HCT116 (cell line): ENCODE measurements at regions not wholly inside any gene's neighbourhood (a gene's known extent, or its start where the extent isn't known, plus 50 kb on each side); places are given as distances from the start of the nearest gene placed in this dataset.

Experiments
- ATAC-seq: fragments of 200-7000 bp; cut with Tn5 transposase; 2 replicates; pipeline ENCODE4 v1.9.1; 2020; ENCODE audit warnings: mild to moderate bottlenecking, moderate library complexity
- BruUV-seq: library from RNA; stranded (reverse); fragments of 400-500 nt; replicated peaks from 2 replicates; lab custom pipeline; 2021; lab: Mats Ljungman, UMichigan
- CTCF ChIA-PET: fragments of 300-600 bp; sonication (Branson Sonifier 250); formaldehyde crosslinking; loops from one replicate; lab custom pipeline; 2021; ENCODE audit warnings: antibody characterized with exemption; lab: Charles Lee
- POLR2A ChIA-PET: fragments of 300-600, 350-600 bp; sonication (Branson Sonifier 250); formaldehyde crosslinking; loops from one replicate; lab custom pipeline; 2021; ENCODE audit warnings: antibody characterized with exemption; lab: Charles Lee
- RAD21 ChIA-PET, 2 experiments: fragments of 300-600 bp; sonication (Branson Sonifier 250); formaldehyde crosslinking; loops; one replicate each; lab custom pipeline; 2023; ENCODE audit warnings: low total read pairs in 2 of 2; ENCODE audit not compliant: uncharacterized antibody in 2 of 2, unreplicated experiment in 2 of 2, low non-redundant PET in 1 of 2; lab: Charles Lee
- DNase-seq: peaks from one replicate; pipeline ENCODE4 v3.0.0-alpha.2; 2010; ENCODE audit warnings: low read depth, low spot score
- H2AFZ ChIP-seq: fragments of 200-600 bp; shearing (Covaris generic), sonication (generic); 2 replicates; pipeline ENCODE4 v1.6.1; 2017; ENCODE audit warnings: low read depth, mixed run types, mixed read lengths, antibody characterized with exemption, low read length; ENCODE audit not compliant: poor library complexity, severe bottlenecking
- H3K27ac ChIP-seq: 2 replicates; pipeline ENCODE4 v1.5.1; 2012; ENCODE audit warnings: low read depth, low read length
- H3K27me3 ChIP-seq: fragments of 200-600 bp; sonication (generic); 2 replicates; pipeline ENCODE4 v1.6.1; 2016; ENCODE audit warnings: mixed run types, low read length, mixed read lengths; ENCODE audit not compliant: insufficient read depth
- H3K36me3 ChIP-seq, 2 experiments: fragments of 200-500 bp in 1 of 2; fragments of 200-600 bp in 1 of 2; sonication (Bioruptor generic) in 1 of 2; sonication (generic) in 1 of 2; 2 replicates each; pipeline versions ENCODE4 v1.5.1 to v1.6.1; 2014 to 2016; ENCODE audit warnings: low read length in 2 of 2, inconsistent platforms in 1 of 2, mixed read lengths in 1 of 2, mixed run types in 1 of 2; ENCODE audit not compliant: insufficient read depth in 2 of 2, control insufficient read depth in 1 of 2
- H3K4me1 ChIP-seq, 2 experiments: fragments of 200-600 bp in 1 of 2; sonication (generic) in 1 of 2; 2 replicates each; pipeline versions ENCODE4 v1.5.1 to v1.6.1; 2012 to 2017; ENCODE audit warnings: low read length in 2 of 2, inconsistent platforms in 1 of 2, mild to moderate bottlenecking in 1 of 2, mixed read lengths in 1 of 2, mixed run types in 1 of 2, moderate library complexity in 1 of 2; ENCODE audit not compliant: insufficient read depth in 2 of 2, control insufficient read depth in 1 of 2
- H3K4me2 ChIP-seq: fragments of 200-600 bp; sonication (generic); 2 replicates; pipeline ENCODE4 v1.6.1; 2017; ENCODE audit warnings: mixed run types, low read length, mixed read lengths
- H3K4me3 ChIP-seq, 2 experiments: fragments of 200-600 bp in 1 of 2; sonication (generic) in 1 of 2; replicated peaks in 1 of 2; 2 replicates each; pipeline ENCODE4 v1.5.1; 2011 to 2016; ENCODE audit warnings: low read length in 2 of 2, control low read depth in 1 of 2, low read depth in 1 of 2, mild to moderate bottlenecking in 1 of 2, mixed read lengths in 1 of 2, mixed run types in 1 of 2
- H3K79me2 ChIP-seq: fragments of 200-600 bp; sonication (generic); 2 replicates; pipeline ENCODE4 v1.6.1; 2017; ENCODE audit warnings: mild to moderate bottlenecking, mixed run types, low read length, moderate library complexity, mixed read lengths; ENCODE audit not compliant: insufficient read depth
- H3K9ac ChIP-seq: fragments of 200-600 bp; sonication (generic); 2 replicates; pipeline ENCODE4 v1.6.1; 2016; ENCODE audit warnings: low read length, mixed read lengths
- H3K9me2 ChIP-seq: fragments of 200-600 bp; sonication (generic), shearing (Covaris generic); 2 replicates; pipeline ENCODE4 v1.6.1; 2017; ENCODE audit warnings: mixed run types, mild to moderate bottlenecking, moderate library complexity; ENCODE audit not compliant: insufficient read depth
- H3K9me3 ChIP-seq, 2 experiments: fragments of 200-500 bp in 1 of 2; fragments of 200-600 bp in 1 of 2; sonication (Bioruptor generic) in 1 of 2; sonication (generic) in 1 of 2; 2 replicates each; pipeline ENCODE4 v1.6.1; 2014 to 2017; ENCODE audit warnings: low read length in 2 of 2, mixed read lengths in 2 of 2, inconsistent platforms in 1 of 2, low read depth in 1 of 2, mild to moderate bottlenecking in 1 of 2, mixed run types in 1 of 2, moderate library complexity in 1 of 2; ENCODE audit not compliant: control insufficient read depth in 1 of 2, insufficient read depth in 1 of 2
- H4K20me1 ChIP-seq: fragments of 200-600 bp; sonication (generic), shearing (Covaris generic); 2 replicates; pipeline ENCODE4 v1.6.1; 2017; ENCODE audit warnings: mixed run types, mild to moderate bottlenecking, moderate library complexity; ENCODE audit not compliant: insufficient read depth
- CBX3 ChIP-seq: IDR thresholded peaks from 2 replicates; pipeline ENCODE4 v1.6.1; 2012; ENCODE audit warnings: low read depth
- CEBPB ChIP-seq: IDR thresholded peaks from 2 replicates; pipeline ENCODE4 v1.6.1; 2012; ENCODE audit warnings: low read depth
- EGR1 ChIP-seq: IDR thresholded peaks from 2 replicates; pipeline ENCODE4 v1.6.1; 2012; ENCODE audit warnings: low read depth
- ELF1 ChIP-seq: IDR thresholded peaks from 2 replicates; pipeline ENCODE4 v1.6.1; 2012; ENCODE audit warnings: low read depth, borderline replicate concordance
- EZH2phosphoT487 ChIP-seq: fragments of 200-600 bp; IDR thresholded peaks from 2 replicates; pipeline ENCODE4 v1.6.1; 2018; ENCODE audit warnings: antibody characterized with exemption, borderline replicate concordance
- FOSL1 ChIP-seq: IDR thresholded peaks from 2 replicates; pipeline ENCODE4 v1.6.1; 2012; ENCODE audit warnings: low read depth
- JUND ChIP-seq: IDR thresholded peaks from 2 replicates; pipeline ENCODE4 v1.6.1; 2012
- POLR2A ChIP-seq: IDR thresholded peaks from 2 replicates; pipeline ENCODE4 v1.7.0; 2011; ENCODE audit warnings: borderline replicate concordance; ENCODE audit not compliant: insufficient read depth, insufficient read length; ENCODE audit errors: extremely low read depth
- POLR2AphosphoS5 ChIP-seq: IDR thresholded peaks from 2 replicates; pipeline ENCODE4 v1.6.1; 2011; ENCODE audit warnings: mild to moderate bottlenecking, low read depth, low read length, moderate library complexity
- RAD21 ChIP-seq: IDR thresholded peaks from 2 replicates; pipeline ENCODE4 v1.6.1; 2012; ENCODE audit warnings: low read depth, mild to moderate bottlenecking
- SIN3A ChIP-seq: IDR thresholded peaks from 2 replicates; pipeline ENCODE4 v1.6.1; 2012; ENCODE audit warnings: low read depth
- SP1 ChIP-seq: IDR thresholded peaks from 2 replicates; pipeline ENCODE4 v1.6.1; 2012; ENCODE audit warnings: low read depth
- SRF ChIP-seq: IDR thresholded peaks from 2 replicates; pipeline ENCODE4 v1.6.1; 2012; ENCODE audit warnings: low read depth
- TCF7L2 ChIP-seq: IDR thresholded peaks from 2 replicates; pipeline ENCODE4 v1.7.0; 2011; ENCODE audit warnings: borderline replicate concordance, inconsistent platforms; ENCODE audit not compliant: insufficient read depth, insufficient read length; ENCODE audit errors: extremely low read depth
- YY1 ChIP-seq: IDR thresholded peaks from 2 replicates; pipeline ENCODE4 v1.6.1; 2011; ENCODE audit warnings: low read length, low read depth, moderate library complexity, mild to moderate bottlenecking; ENCODE audit not compliant: insufficient replicate concordance; ENCODE audit errors: extremely low read depth
- ZNF274 ChIP-seq: fragments of 200-500 bp; sonication (Bioruptor generic); IDR thresholded peaks from 2 replicates; pipeline ENCODE4 v1.6.1; 2014; ENCODE audit warnings: mild to moderate bottlenecking, low read depth, low read length, inconsistent platforms
- intact Hi-C: fragments of 100-400 bp; cut with micrococcal nuclease; formaldehyde crosslinking; loops from 2 replicates; pipeline ENCODE4 v1.10.0; 2022
- TF ChIP-seq, protein P1 (sequence below): IDR thresholded peaks from 2 replicates; pipeline ENCODE4 v1.6.1; 2012
- TF ChIP-seq, protein P2 (sequence below): IDR thresholded peaks from 2 replicates; pipeline ENCODE4 v1.6.1; 2011; ENCODE audit warnings: mild to moderate bottlenecking, low read length, moderate library complexity; ENCODE audit not compliant: insufficient replicate concordance; ENCODE audit errors: extremely low read depth
- TF ChIP-seq, protein P3 (sequence below): IDR thresholded peaks from 2 replicates; pipeline ENCODE4 v1.6.1; 2012

DNA sequence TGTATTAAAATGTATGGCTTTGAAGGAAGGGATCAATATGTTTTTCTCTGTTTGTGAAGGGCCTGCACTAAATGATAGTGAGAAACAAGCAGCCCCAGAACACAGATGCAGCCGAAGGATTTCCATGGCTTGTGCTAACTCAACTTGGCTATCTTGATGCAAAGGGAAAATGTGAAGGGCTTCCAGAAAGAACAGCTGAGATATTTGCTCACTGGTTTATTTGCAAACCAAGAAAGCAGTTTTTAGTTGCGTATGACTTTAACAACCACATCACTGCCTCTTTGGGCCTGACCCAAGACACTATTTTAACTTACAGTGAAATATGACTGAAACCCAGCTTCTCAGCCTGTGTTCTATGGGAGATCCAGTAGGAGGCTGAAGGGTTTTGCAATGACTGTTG, 369.9 kb downstream of the SETD4 start:
- H3K4me2 ChIP-seq: no peak overlapping the region
- RAD21 ChIA-PET: no interaction called here
- H4K20me1 ChIP-seq: no peaks in the 10 kb centered on the region
- ATAC-seq: no peak
- no peaks in the 10 kb centered on the region for H3K4me1 ChIP-seq
- no peak overlapping the region for H3K9ac ChIP-seq
- intact Hi-C loops: no loop called here
- no peaks in the 10 kb centered on the region for H3K9me3 ChIP-seq
- H3K9me2 ChIP-seq: no peaks in the 10 kb centered on the region
- CTCF ChIA-PET: no interaction called here
- H3K79me2 ChIP-seq: no peaks in the 10 kb centered on the region
- no peak overlapping the region for H3K4me3 ChIP-seq
- no peaks in the 10 kb centered on the region; the same call in 1 of the 2 replicates for H3K27me3 ChIP-seq
- DNase-seq: no peak
- no peak overlapping the region for H2AFZ ChIP-seq
- no peak overlapping the region for H3K27ac ChIP-seq
- POLR2A ChIA-PET: no interaction called here
- H3K36me3 ChIP-seq: no peaks in the 10 kb centered on the region
- TF ChIP-seq POLR2AphosphoS5: no peak
- TF ChIP-seq, protein P1, sequence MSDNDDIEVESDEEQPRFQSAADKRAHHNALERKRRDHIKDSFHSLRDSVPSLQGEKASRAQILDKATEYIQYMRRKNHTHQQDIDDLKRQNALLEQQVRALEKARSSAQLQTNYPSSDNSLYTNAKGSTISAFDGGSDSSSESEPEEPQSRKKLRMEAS: no peak
- TF ChIP-seq CBX3: no peak
- TF ChIP-seq POLR2A: no peak
- TF ChIP-seq JUND: no peak
- TF ChIP-seq EGR1: no peak
- TF ChIP-seq EZH2phosphoT487: no peak
- TF ChIP-seq SIN3A: no peak
- no peak for TF ChIP-seq FOSL1
- TF ChIP-seq SRF: no peak
- TF ChIP-seq ELF1: no peak
- no peak for TF ChIP-seq ZNF274
- no peak for TF ChIP-seq YY1
- TF ChIP-seq, protein P2, sequence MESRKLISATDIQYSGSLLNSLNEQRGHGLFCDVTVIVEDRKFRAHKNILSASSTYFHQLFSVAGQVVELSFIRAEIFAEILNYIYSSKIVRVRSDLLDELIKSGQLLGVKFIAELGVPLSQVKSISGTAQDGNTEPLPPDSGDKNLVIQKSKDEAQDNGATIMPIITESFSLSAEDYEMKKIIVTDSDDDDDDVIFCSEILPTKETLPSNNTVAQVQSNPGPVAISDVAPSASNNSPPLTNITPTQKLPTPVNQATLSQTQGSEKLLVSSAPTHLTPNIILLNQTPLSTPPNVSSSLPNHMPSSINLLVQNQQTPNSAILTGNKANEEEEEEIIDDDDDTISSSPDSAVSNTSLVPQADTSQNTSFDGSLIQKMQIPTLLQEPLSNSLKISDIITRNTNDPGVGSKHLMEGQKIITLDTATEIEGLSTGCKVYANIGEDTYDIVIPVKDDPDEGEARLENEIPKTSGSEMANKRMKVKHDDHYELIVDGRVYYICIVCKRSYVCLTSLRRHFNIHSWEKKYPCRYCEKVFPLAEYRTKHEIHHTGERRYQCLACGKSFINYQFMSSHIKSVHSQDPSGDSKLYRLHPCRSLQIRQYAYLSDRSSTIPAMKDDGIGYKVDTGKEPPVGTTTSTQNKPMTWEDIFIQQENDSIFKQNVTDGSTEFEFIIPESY: no peak
- no peak for TF ChIP-seq RAD21
- TF ChIP-seq TCF7L2: no peak
- TF ChIP-seq CEBPB: no peak
- no peak for TF ChIP-seq SP1
- TF ChIP-seq, protein P3, sequence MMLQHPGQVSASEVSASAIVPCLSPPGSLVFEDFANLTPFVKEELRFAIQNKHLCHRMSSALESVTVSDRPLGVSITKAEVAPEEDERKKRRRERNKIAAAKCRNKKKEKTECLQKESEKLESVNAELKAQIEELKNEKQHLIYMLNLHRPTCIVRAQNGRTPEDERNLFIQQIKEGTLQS: no peak
- TF ChIP-seq, all 23 proteins: peak for 0
- BruUV-seq: no TSS peak
